SK-N-SH (cell line): ENCODE measurements at regions not wholly inside any gene's neighbourhood (a gene's known extent, or its start where the extent isn't known, plus 50 kb on each side); places are given as distances from the start of the nearest gene placed in this dataset.

Experiments used
- CTCF ChIA-PET: fragments of 300-600, 350-600 bp; formaldehyde crosslinking; extraction: SDS; loops from one replicate; lab custom pipeline; 2021; lab: Yijun Ruan, JAX
- POLR2A ChIA-PET: fragments of 350-600 bp; sonication (Branson Sonifier 250); formaldehyde crosslinking; extraction: SDS; loops from one replicate; lab custom pipeline; 2020; ENCODE audit warnings: antibody characterized with exemption, inconsistent platforms; lab: Yijun Ruan, JAX
- DNase-seq: peaks from one replicate; pipeline ENCODE4 v3.0.0; 2012
- H2AFZ ChIP-seq: fragments of 200-600 bp; sonication (generic); 2 replicates; pipeline ENCODE4 v1.8.1; 2016; ENCODE audit warnings: antibody characterized with exemption, mild to moderate bottlenecking, low read depth
- H3F3A ChIP-seq: fragments of 200-600 bp; sonication (generic); replicated peaks from 2 replicates; pipeline ENCODE3; 2016; ENCODE audit warnings: antibody characterized with exemption, mild to moderate bottlenecking; ENCODE audit not compliant: insufficient read depth
- H3K27ac ChIP-seq, 2 experiments: fragments of 200-500 bp in 1 of 2; fragments of 200-600 bp in 1 of 2; sonication (Bioruptor generic) in 1 of 2; sonication (generic), shearing (Covaris generic) in 1 of 2; 2 replicates each; pipeline versions ENCODE4 v1.5.1 to v1.6.1; 2014 to 2016; ENCODE audit warnings: low read depth in 2 of 2, inconsistent platforms in 1 of 2, low read length in 1 of 2, mild to moderate bottlenecking in 1 of 2, mixed read lengths in 1 of 2
- H3K27me3 ChIP-seq: fragments of 200-600 bp; sonication (generic), shearing (Covaris generic); 2 replicates; pipeline ENCODE4 v1.6.1; 2016; ENCODE audit warnings: mixed run types; ENCODE audit not compliant: insufficient read depth
- H3K36me3 ChIP-seq, 2 experiments: fragments of 200-500 bp in 1 of 2; fragments of 200-600 bp in 1 of 2; sonication (Bioruptor generic) in 1 of 2; sonication (generic) in 1 of 2; replicated peaks in 1 of 2; 2 replicates each; pipeline versions ENCODE3 to v1.5.1; 2014 to 2016; ENCODE audit warnings: low read length in 1 of 2, mild to moderate bottlenecking in 1 of 2; ENCODE audit not compliant: insufficient read depth in 2 of 2, control insufficient read depth in 1 of 2
- H3K4me1 ChIP-seq, 2 experiments: fragments of 200-500 bp in 1 of 2; fragments of 200-600 bp in 1 of 2; sonication (Bioruptor generic) in 1 of 2; sonication (generic), shearing (Covaris generic) in 1 of 2; 2 replicates each; pipeline versions ENCODE4 v1.5.1 to v1.6.1; 2014 to 2016; ENCODE audit warnings: low read depth in 1 of 2, low read length in 1 of 2, mixed run types in 1 of 2; ENCODE audit not compliant: insufficient read depth in 2 of 2, control insufficient read depth in 1 of 2
- H3K4me2 ChIP-seq: fragments of 200-600 bp; sonication (generic), shearing (Covaris generic); 2 replicates; pipeline ENCODE4 v1.6.1; 2017; ENCODE audit warnings: mixed run types
- H3K4me3 ChIP-seq, 2 experiments: fragments of 200-500 bp in 1 of 2; fragments of 200-600 bp in 1 of 2; sonication (Bioruptor generic) in 1 of 2; sonication (generic), shearing (Covaris generic) in 1 of 2; 2 replicates each; pipeline versions ENCODE4 v1.5.1 to v1.8.1; 2014 to 2016; ENCODE audit warnings: low read depth in 2 of 2, inconsistent platforms in 1 of 2, low read length in 1 of 2, mild to moderate bottlenecking in 1 of 2, mixed read lengths in 1 of 2, moderate library complexity in 1 of 2
- H3K79me2 ChIP-seq: fragments of 200-600 bp; sonication (generic); 2 replicates; pipeline ENCODE4 v1.8.1; 2017; ENCODE audit warnings: mild to moderate bottlenecking; ENCODE audit not compliant: insufficient read depth
- H3K9ac ChIP-seq: fragments of 200-600 bp; sonication (generic); 2 replicates; pipeline ENCODE4 v1.6.1; 2017; ENCODE audit warnings: mixed run types
- H3K9me2 ChIP-seq: fragments of 200-600 bp; sonication (generic); 2 replicates; pipeline ENCODE4 v1.6.1; 2017; ENCODE audit warnings: mixed run types
- H3K9me3 ChIP-seq: fragments of 200-600 bp; sonication (generic); 2 replicates; pipeline ENCODE4 v1.6.1; 2017; ENCODE audit warnings: mixed run types, mild to moderate bottlenecking, moderate library complexity
- H4K20me1 ChIP-seq: fragments of 200-600 bp; sonication (generic); 2 replicates; pipeline ENCODE4 v1.6.1; 2017; ENCODE audit warnings: mild to moderate bottlenecking, mixed run types; ENCODE audit not compliant: insufficient read depth
- CHD2 ChIP-seq: fragments of 150-350 bp; IDR thresholded peaks from 2 replicates; pipeline ENCODE4 v1.6.1; 2018; ENCODE audit warnings: low read length; ENCODE audit not compliant: partially characterized antibody
- EP300 ChIP-seq, 2 experiments: IDR thresholded peaks; 2 replicates each; pipeline versions ENCODE4 v1.4.0 to v1.6.1; 2012; ENCODE audit warnings: borderline replicate concordance in 1 of 2, low read depth in 1 of 2, low read length in 1 of 2
- EZH2phosphoT487 ChIP-seq: fragments of 200-600 bp; sonication (generic); IDR thresholded peaks from 2 replicates; pipeline ENCODE4 v1.6.1; 2017; ENCODE audit warnings: low read depth, mixed run types, mild to moderate bottlenecking, antibody characterized with exemption, moderate library complexity, borderline replicate concordance
- FOXJ3 ChIP-seq: sonication (generic); formaldehyde crosslinking; IDR thresholded peaks from 2 replicates; pipeline ENCODE4 v1.5.1; 2020; ENCODE audit warnings: mild to moderate bottlenecking, missing genetic modification reagents
- JUND ChIP-seq: IDR thresholded peaks from 2 replicates; pipeline ENCODE4 v1.4.0; 2012
- MEF2A ChIP-seq: IDR thresholded peaks from 2 replicates; pipeline ENCODE4 v1.4.0; 2012; ENCODE audit warnings: low read depth, borderline replicate concordance
- NFIC ChIP-seq: IDR thresholded peaks from 2 replicates; pipeline ENCODE4 v1.4.0; 2012; ENCODE audit warnings: borderline replicate concordance
- NRF1 ChIP-seq: IDR thresholded peaks from 2 replicates; pipeline ENCODE4 v1.6.1; 2012; ENCODE audit warnings: low read depth, mild to moderate bottlenecking, low read length
- RCOR1 ChIP-seq: fragments of 150-350 bp; IDR thresholded peaks from 2 replicates; pipeline ENCODE4 v1.6.1; 2017; ENCODE audit warnings: antibody characterized with exemption, low read length
- RFX5 ChIP-seq: IDR thresholded peaks from 2 replicates; pipeline ENCODE4 v1.6.1; 2012; ENCODE audit warnings: mild to moderate bottlenecking, improper control_type of control experiment, low read length
- TAF1 ChIP-seq: IDR thresholded peaks from 2 replicates; pipeline ENCODE4 v1.6.1; 2012; ENCODE audit warnings: low read depth, mild to moderate bottlenecking, low read length, moderate library complexity, borderline replicate concordance
- TEAD4 ChIP-seq: IDR thresholded peaks from 2 replicates; pipeline ENCODE4 v1.4.0; 2012; ENCODE audit warnings: mild to moderate bottlenecking, borderline replicate concordance; ENCODE audit not compliant: insufficient read depth
- WGBS: methylation state at CpG from one replicate; pipeline ENCODE4 v1.1.6; 2017; ENCODE audit warnings: low lambda C conversion rate; 5-methylcytosine and 5-hydroxymethylcytosine counted together
- TF ChIP-seq, protein P1 (sequence below): IDR thresholded peaks from 2 replicates; pipeline ENCODE4 v1.4.0; 2012; ENCODE audit warnings: low read depth
- TF ChIP-seq, protein P2 (sequence below): IDR thresholded peaks from 2 replicates; pipeline ENCODE4 v1.4.0; 2012; ENCODE audit warnings: low read depth, borderline replicate concordance
- TF ChIP-seq, protein P3 (sequence below): IDR thresholded peaks from 2 replicates; pipeline ENCODE4; 2012
- TF ChIP-seq, protein P4 (sequence below): fragments of 150-350 bp; IDR thresholded peaks from 2 replicates; pipeline ENCODE4 v1.6.1; 2017; ENCODE audit warnings: antibody characterized with exemption, low read length, low read depth, borderline replicate concordance
- TF ChIP-seq, protein P5 (sequence below): IDR thresholded peaks from 2 replicates; pipeline ENCODE4 v1.6.1; 2012; ENCODE audit warnings: mild to moderate bottlenecking, low read depth, low read length, moderate library complexity

DNA sequence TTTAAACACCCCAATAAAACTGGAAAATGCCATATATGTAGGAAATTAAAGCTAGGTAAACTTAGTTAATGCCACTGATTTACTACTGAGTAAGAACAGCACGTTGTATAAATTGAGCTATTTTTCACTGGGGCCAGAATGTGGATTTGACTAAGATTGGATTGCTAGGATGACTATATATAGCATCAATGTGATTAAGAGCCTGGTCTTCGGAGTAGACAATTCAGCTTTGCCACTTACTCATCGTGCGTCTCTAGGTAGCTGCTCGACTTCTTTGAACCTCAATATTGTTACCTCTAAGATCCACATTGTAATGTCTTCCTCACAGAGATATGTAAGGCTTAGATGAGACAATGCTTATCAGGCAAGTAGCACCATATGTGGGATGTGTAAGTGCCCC is 462.5 kb downstream of the KLF12 start (continued):
- TF ChIP-seq, protein P1, sequence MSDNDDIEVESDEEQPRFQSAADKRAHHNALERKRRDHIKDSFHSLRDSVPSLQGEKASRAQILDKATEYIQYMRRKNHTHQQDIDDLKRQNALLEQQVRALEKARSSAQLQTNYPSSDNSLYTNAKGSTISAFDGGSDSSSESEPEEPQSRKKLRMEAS: no peak
- TF ChIP-seq EZH2phosphoT487 (no peak), TEAD4 (no peak), NRF1 (no peak)
- TF ChIP-seq, all 33 proteins: peak for 0

DNA sequence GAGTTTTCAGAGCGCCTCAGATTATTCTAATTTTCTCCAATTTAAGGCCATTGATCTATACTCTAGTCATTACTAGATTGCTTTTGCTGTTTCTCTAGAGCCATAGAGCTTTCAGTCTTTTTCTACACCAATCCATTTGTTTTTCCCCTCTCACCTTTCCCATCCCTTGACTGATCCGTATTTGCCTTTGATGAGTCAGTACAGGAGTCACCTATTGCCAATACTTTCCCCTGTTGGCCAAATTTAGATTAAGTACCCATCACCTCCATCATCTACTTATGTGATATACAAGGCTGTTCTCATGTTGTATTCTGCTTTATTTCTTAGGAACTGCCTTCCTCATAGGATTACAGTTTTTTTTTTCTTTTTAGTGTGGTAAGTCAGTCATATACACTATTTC is 463.2 kb downstream of the KLF12 start:
- H3K36me3 ChIP-seq: no peaks in the 10 kb centered on the region
- no peaks in the 10 kb centered on the region for H4K20me1 ChIP-seq
- no peak overlapping the region for H3K27ac ChIP-seq
- H3K79me2 ChIP-seq: no peaks in the 10 kb centered on the region
- DNase-seq: no peak
- H3F3A ChIP-seq: no peaks in the 10 kb centered on the region
- H3K27me3 ChIP-seq: no peaks in the 10 kb centered on the region
- ChIA-PET CTCF (no interaction called here), POLR2A (no interaction called here)
- H3K4me2 ChIP-seq: no peak overlapping the region
- no peaks in the 10 kb centered on the region for H3K9me2 ChIP-seq
- WGBS: 56% methylated on average over 2 of the region's 2 CpGs
- no peak for TF ChIP-seq NFIC
- TF ChIP-seq, protein P2, sequence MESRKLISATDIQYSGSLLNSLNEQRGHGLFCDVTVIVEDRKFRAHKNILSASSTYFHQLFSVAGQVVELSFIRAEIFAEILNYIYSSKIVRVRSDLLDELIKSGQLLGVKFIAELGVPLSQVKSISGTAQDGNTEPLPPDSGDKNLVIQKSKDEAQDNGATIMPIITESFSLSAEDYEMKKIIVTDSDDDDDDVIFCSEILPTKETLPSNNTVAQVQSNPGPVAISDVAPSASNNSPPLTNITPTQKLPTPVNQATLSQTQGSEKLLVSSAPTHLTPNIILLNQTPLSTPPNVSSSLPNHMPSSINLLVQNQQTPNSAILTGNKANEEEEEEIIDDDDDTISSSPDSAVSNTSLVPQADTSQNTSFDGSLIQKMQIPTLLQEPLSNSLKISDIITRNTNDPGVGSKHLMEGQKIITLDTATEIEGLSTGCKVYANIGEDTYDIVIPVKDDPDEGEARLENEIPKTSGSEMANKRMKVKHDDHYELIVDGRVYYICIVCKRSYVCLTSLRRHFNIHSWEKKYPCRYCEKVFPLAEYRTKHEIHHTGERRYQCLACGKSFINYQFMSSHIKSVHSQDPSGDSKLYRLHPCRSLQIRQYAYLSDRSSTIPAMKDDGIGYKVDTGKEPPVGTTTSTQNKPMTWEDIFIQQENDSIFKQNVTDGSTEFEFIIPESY: no peak
- TF ChIP-seq JUND: no peak
- TF ChIP-seq FOXJ3 (CRISPR knock-in tag): no peak
- TF ChIP-seq, protein P3, sequence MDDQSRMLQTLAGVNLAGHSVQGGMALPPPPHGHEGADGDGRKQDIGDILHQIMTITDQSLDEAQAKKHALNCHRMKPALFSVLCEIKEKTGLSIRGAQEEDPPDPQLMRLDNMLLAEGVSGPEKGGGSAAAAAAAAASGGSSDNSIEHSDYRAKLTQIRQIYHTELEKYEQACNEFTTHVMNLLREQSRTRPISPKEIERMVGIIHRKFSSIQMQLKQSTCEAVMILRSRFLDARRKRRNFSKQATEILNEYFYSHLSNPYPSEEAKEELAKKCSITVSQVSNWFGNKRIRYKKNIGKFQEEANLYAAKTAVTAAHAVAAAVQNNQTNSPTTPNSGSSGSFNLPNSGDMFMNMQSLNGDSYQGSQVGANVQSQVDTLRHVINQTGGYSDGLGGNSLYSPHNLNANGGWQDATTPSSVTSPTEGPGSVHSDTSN: no peak
- TF ChIP-seq, protein P4, sequence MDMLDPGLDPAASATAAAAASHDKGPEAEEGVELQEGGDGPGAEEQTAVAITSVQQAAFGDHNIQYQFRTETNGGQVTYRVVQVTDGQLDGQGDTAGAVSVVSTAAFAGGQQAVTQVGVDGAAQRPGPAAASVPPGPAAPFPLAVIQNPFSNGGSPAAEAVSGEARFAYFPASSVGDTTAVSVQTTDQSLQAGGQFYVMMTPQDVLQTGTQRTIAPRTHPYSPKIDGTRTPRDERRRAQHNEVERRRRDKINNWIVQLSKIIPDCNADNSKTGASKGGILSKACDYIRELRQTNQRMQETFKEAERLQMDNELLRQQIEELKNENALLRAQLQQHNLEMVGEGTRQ: no peak
- no peak for TF ChIP-seq RFX5
- TF ChIP-seq MEF2A: no peak
- TF ChIP-seq CHD2: no peak
- peaks cover 0 to under 1% of the 10 kb centered on the region in 2 experiments; a peak in 2 of 4 replicates for H3K4me1 ChIP-seq
- H3K4me3 ChIP-seq: no peak overlapping the region
- no peaks in the 10 kb centered on the region for H3K9me3 ChIP-seq
- no peak overlapping the region for H3K9ac ChIP-seq
- no peak overlapping the region for H2AFZ ChIP-seq

DNA sequence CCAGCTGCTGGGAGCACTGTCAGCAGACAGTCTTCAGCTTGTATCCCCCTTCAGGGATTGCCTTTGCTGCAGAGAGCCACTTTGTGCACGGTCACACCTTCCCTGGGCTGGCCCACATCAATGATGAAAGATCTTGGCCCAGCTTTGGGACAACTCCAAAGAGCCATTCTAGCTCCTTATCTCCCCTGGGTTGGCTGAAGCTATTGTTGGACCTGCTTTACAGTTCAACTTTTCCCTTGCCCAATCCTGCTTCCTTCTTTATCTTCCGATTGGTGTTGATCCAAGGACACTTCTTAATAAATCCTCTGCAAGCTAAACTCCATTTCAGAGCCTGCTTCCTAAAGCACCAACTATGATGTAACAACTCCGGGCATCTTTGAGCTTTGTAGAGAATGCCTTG is 466.4 kb downstream of the KLF12 start:
- 66% methylated on average over 3 of the region's 3 CpGs for WGBS
- TF ChIP-seq RCOR1 (no peak), EP300 (IDR thresholded peaks at IDR 0.05; ENCODE audit: borderline replicate concordance in 1 of 2, low read depth in 1 of 2, low read length in 1 of 2) (no peak), EZH2phosphoT487 (no peak), TAF1 (no peak)
- TF ChIP-seq, protein P2: no peak
- TF ChIP-seq, protein P5, sequence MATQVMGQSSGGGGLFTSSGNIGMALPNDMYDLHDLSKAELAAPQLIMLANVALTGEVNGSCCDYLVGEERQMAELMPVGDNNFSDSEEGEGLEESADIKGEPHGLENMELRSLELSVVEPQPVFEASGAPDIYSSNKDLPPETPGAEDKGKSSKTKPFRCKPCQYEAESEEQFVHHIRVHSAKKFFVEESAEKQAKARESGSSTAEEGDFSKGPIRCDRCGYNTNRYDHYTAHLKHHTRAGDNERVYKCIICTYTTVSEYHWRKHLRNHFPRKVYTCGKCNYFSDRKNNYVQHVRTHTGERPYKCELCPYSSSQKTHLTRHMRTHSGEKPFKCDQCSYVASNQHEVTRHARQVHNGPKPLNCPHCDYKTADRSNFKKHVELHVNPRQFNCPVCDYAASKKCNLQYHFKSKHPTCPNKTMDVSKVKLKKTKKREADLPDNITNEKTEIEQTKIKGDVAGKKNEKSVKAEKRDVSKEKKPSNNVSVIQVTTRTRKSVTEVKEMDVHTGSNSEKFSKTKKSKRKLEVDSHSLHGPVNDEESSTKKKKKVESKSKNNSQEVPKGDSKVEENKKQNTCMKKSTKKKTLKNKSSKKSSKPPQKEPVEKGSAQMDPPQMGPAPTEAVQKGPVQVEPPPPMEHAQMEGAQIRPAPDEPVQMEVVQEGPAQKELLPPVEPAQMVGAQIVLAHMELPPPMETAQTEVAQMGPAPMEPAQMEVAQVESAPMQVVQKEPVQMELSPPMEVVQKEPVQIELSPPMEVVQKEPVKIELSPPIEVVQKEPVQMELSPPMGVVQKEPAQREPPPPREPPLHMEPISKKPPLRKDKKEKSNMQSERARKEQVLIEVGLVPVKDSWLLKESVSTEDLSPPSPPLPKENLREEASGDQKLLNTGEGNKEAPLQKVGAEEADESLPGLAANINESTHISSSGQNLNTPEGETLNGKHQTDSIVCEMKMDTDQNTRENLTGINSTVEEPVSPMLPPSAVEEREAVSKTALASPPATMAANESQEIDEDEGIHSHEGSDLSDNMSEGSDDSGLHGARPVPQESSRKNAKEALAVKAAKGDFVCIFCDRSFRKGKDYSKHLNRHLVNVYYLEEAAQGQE: no peak

More for the DNA sequence above, 466.4 kb downstream of the KLF12 start:
- H3K4me1 ChIP-seq: no peaks in the 10 kb centered on the region; a peak in 2 of 4 replicates
- H4K20me1 ChIP-seq: no peaks in the 10 kb centered on the region
- no peak overlapping the region for H3K4me3 ChIP-seq
- no peaks in the 10 kb centered on the region for H3K27me3 ChIP-seq
- no peaks in the 10 kb centered on the region for H3K36me3 ChIP-seq
- H2AFZ ChIP-seq: no peak overlapping the region
- no peak overlapping the region for H3K4me2 ChIP-seq
- no peak for DNase-seq
- no peaks in the 10 kb centered on the region for H3F3A ChIP-seq
- H3K9me2 ChIP-seq: no peaks in the 10 kb centered on the region
- no peak overlapping the region for H3K9ac ChIP-seq
- H3K27ac ChIP-seq: no peak overlapping the region
- CTCF ChIA-PET: no interaction called here
- no peaks in the 10 kb centered on the region for H3K9me3 ChIP-seq
- H3K79me2 ChIP-seq: no peaks in the 10 kb centered on the region
- POLR2A ChIA-PET: no interaction called here
